Vagina (tissue), 2 donors: ENCODE measurements at regions not wholly inside any gene's neighbourhood (a gene's known extent, or its start where the extent isn't known, plus 50 kb on each side); places are given as distances from the start of the nearest gene placed in this dataset.

Source experiments
- DNase-seq, 2 donors: peaks; one replicate each; pipeline ENCODE4 v3.0.0-alpha.2; 2017; ENCODE audit errors: extremely low spot score in 2 of 2
- H3K27ac ChIP-seq: fragments of 200-600 bp; sonication (generic); one replicate; pipeline ENCODE4 v1.5.1; 2019
- H3K27me3 ChIP-seq: fragments of 200-600 bp; sonication (generic); one replicate; pipeline ENCODE4 v1.5.1; 2019
- H3K36me3 ChIP-seq, 2 donors: fragments of 200-600 bp; sonication (generic); one replicate each; pipeline ENCODE4 v1.5.1; 2017 to 2019
- H3K4me1 ChIP-seq: fragments of 200-600 bp; sonication (generic); one replicate; pipeline ENCODE4 v1.5.1; 2019
- H3K4me3 ChIP-seq, 2 donors: fragments of 200-600 bp; sonication (generic); 1 replicate in 1 of 2; 2 replicates in 1 of 2; pipeline ENCODE4 v1.5.1; 2016 to 2019
- H3K9me3 ChIP-seq: fragments of 200-600 bp; sonication (generic); one replicate; pipeline ENCODE4 v1.5.1; 2019
- CTCF ChIP-seq, 3 experiments: fragments of 450-650 bp in 2 of 3; fragments of 200-600 bp in 1 of 3; sonication (generic) in 1 of 3; IDR thresholded peaks; one replicate each; pipeline ENCODE4 v1.5.1; 2017 to 2019; ENCODE audit warnings: antibody characterized with exemption in 3 of 3, mild to moderate bottlenecking in 2 of 3, moderate library complexity in 2 of 3
- POLR2A ChIP-seq, 2 donors: fragments of 450-650 bp; IDR thresholded peaks; one replicate each; pipeline ENCODE4 v1.6.1; 2017; ENCODE audit warnings: antibody characterized with exemption in 2 of 2, mild to moderate bottlenecking in 2 of 2, moderate library complexity in 2 of 2
- POLR2AphosphoS5 ChIP-seq, 2 donors: sonication (generic); formaldehyde crosslinking; IDR thresholded peaks; one replicate each; pipeline ENCODE4 v1.9.0; 2017; ENCODE audit warnings: antibody characterized with exemption in 2 of 2, mild to moderate bottlenecking in 2 of 2, low read depth in 1 of 2; ENCODE audit not compliant: insufficient read depth in 1 of 2
- intact Hi-C: fragments of 100-400 bp; cut with DNase I; formaldehyde crosslinking; loops from one replicate; pipeline ENCODE4 v1.15.1; 2023

- Histone ChIP-seq H3K36me3 (no peaks in the 10 kb centered on the region), H3K27me3 (no peaks in the 10 kb centered on the region), H3K4me3 (no peak overlapping the region), H3K9me3 (no peaks in the 10 kb centered on the region), H3K27ac (no peak overlapping the region), H3K4me1 (peaks cover 21% of the 10 kb centered on the region)
- TF ChIP-seq POLR2AphosphoS5 (IDR thresholded peaks at IDR 0.05; ENCODE audit: insufficient read depth in 1 of 2, low read depth in 1 of 2) (no peak), POLR2A (IDR thresholded peaks at IDR 0.05) (no peak), CTCF (IDR thresholded peaks at IDR 0.05) (no peak)
- intact Hi-C loops: no loop called here
- no peak for DNase-seq
Measured at GRCh38 chr6:88378639-88379038, 212.5 kb upstream of the CNR1 start.

GRCh38 chr6:88377976-88378568, 211.9 kb upstream of the CNR1 start:
- no peaks in the 10 kb centered on the region for H3K9me3 ChIP-seq
- no peak overlapping the region for H3K4me3 ChIP-seq
- DNase-seq: no peak
- intact Hi-C loops: no loop called here
- TF ChIP-seq CTCF (IDR thresholded peaks at IDR 0.05): no peak
- TF ChIP-seq POLR2A (IDR thresholded peaks at IDR 0.05): no peak
- no peaks in the 10 kb centered on the region for H3K27me3 ChIP-seq
- H3K27ac ChIP-seq: no peak overlapping the region
- H3K36me3 ChIP-seq: no peaks in the 10 kb centered on the region
- peaks cover 21% of the 10 kb centered on the region for H3K4me1 ChIP-seq

DNA sequence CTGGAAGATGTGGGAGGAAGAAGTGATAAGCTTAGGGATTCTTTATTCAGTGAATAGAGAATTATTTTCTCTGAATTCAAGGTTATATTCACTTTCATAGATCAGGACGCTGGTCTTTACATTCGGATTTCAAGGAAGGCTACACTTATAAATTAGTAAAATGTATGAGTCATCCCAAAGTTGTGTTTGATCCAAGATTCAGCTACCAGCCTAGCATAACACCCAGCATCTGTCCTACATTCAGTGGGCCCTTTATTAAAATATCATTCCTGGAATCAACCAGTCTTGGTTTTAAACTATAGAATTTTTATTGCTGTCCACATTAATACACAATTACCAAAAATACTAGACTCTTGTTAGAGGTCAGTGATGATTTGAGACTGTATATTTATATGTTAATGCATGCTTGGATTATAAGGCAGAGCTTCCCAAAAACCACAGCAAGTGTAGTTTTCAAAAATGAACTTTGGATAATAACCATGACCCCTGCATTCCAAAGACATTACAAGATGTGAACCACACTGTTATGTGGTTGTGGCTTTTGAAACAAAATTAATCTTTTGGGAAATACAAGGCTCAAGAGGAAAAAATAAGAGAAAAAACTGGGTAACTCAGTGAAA, 210.7 kb upstream of the CNR1 start:
- no peak for DNase-seq
- no peak overlapping the region for H3K4me3 ChIP-seq
- no peaks in the 10 kb centered on the region for H3K36me3 ChIP-seq
- peaks cover 21% of the 10 kb centered on the region for H3K4me1 ChIP-seq
- no peaks in the 10 kb centered on the region for H3K27me3 ChIP-seq
- H3K9me3 ChIP-seq: no peaks in the 10 kb centered on the region
- H3K27ac ChIP-seq: no peak overlapping the region
- TF ChIP-seq POLR2AphosphoS5 (IDR thresholded peaks at IDR 0.05; ENCODE audit: insufficient read depth in 1 of 2, low read depth in 1 of 2) (no peak), POLR2A (IDR thresholded peaks at IDR 0.05) (no peak), CTCF (IDR thresholded peaks at IDR 0.05) (no peak)
- intact Hi-C loops: no loop called here

- intact Hi-C loops: no loop called here
- DNase-seq: no peak
- Histone ChIP-seq H3K9me3 (no peaks in the 10 kb centered on the region), H3K4me3 (no peak overlapping the region), H3K4me1 (peaks cover 18% of the 10 kb centered on the region), H3K36me3 (no peaks in the 10 kb centered on the region), H3K27me3 (no peaks in the 10 kb centered on the region), H3K27ac (no peak overlapping the region)
- no peak for TF ChIP-seq CTCF (IDR thresholded peaks at IDR 0.05)
- no peak for TF ChIP-seq POLR2A (IDR thresholded peaks at IDR 0.05)
- no peak for TF ChIP-seq POLR2AphosphoS5 (IDR thresholded peaks at IDR 0.05; ENCODE audit: insufficient read depth in 1 of 2, low read depth in 1 of 2)
Measured at GRCh38 chr6:88376197-88376596, 210.1 kb upstream of the CNR1 start.

DNA sequence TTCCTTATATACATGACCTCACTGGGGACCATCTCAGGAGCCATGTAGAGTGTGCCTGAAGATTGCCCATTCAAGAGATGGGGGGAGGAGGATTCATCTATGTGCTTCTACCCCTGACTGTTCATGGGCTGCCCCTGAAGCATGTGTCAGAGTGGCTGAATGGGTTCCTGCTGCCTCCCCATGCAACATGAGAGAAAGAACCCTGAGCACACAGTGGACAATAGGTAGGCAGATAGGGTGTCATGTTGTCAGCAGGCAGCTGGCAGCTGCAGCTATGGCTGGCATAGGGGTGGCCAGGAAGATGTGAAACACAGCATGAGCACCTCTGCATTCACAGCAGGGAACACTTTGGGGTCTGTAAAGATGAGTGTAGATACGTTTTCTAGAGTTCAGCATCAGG, 208.4 kb upstream of the CNR1 start:
- TF ChIP-seq POLR2AphosphoS5 (IDR thresholded peaks at IDR 0.05; ENCODE audit: insufficient read depth in 1 of 2, low read depth in 1 of 2) (no peak), CTCF (IDR thresholded peaks at IDR 0.05) (no peak), POLR2A (IDR thresholded peaks at IDR 0.05) (no peak)
- Histone ChIP-seq H3K4me1 (peaks cover 2% of the 10 kb centered on the region), H3K4me3 (no peak overlapping the region), H3K27ac (no peak overlapping the region), H3K27me3 (no peaks in the 10 kb centered on the region), H3K36me3 (no peaks in the 10 kb centered on the region), H3K9me3 (no peaks in the 10 kb centered on the region)
- no peak for DNase-seq
- intact Hi-C loops: no loop called here
